ENCODE measurements at regions not wholly inside any gene's neighbourhood (a gene's known extent, or its start where the extent isn't known, plus 50 kb on each side); places are given as distances from the start of the nearest gene placed in this dataset.
"Not testable (repeated sequence)": the region's sequence is repeated elsewhere in the genome, so short reads cannot be mapped to it uniquely, and the experiment has no call there.

DNA sequence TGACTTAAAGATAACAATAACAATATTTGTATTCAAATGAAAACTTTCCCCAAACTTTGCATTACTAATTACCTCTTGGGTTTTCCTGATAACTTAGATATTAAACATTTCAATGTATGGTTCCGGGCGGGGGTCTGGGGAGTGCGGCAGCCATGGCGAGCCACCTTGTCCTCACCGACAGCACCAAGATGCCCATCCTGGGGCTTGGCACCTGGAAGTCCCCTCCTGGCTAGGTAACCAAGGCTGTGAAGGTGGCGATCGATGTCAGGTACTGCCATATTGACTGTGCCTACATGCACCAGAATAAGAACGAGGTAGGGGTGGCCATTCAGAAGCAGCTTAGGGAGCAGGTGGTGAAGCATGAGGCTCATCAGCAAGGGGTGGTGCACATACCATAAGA lies 478.7 kb downstream of the CNTN3 start:
- Histone ChIP-seq H3K36me3 (no peaks in the 10 kb centered on the region), H3K4me3 (no peak overlapping the region), H3K27me3 (no peaks in the 10 kb centered on the region), H3K4me1 (no peaks in the 10 kb centered on the region), H3K9me3 (peaks cover 0 to under 1% of the 10 kb centered on the region in 2 donors), H3K27ac (no peak overlapping the region)
- TF ChIP-seq, protein P1, sequence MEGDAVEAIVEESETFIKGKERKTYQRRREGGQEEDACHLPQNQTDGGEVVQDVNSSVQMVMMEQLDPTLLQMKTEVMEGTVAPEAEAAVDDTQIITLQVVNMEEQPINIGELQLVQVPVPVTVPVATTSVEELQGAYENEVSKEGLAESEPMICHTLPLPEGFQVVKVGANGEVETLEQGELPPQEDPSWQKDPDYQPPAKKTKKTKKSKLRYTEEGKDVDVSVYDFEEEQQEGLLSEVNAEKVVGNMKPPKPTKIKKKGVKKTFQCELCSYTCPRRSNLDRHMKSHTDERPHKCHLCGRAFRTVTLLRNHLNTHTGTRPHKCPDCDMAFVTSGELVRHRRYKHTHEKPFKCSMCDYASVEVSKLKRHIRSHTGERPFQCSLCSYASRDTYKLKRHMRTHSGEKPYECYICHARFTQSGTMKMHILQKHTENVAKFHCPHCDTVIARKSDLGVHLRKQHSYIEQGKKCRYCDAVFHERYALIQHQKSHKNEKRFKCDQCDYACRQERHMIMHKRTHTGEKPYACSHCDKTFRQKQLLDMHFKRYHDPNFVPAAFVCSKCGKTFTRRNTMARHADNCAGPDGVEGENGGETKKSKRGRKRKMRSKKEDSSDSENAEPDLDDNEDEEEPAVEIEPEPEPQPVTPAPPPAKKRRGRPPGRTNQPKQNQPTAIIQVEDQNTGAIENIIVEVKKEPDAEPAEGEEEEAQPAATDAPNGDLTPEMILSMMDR (IDR thresholded peaks at IDR 0.05), result no peak
- no peak for DNase-seq (ENCODE audit: low spot score)

DNA sequence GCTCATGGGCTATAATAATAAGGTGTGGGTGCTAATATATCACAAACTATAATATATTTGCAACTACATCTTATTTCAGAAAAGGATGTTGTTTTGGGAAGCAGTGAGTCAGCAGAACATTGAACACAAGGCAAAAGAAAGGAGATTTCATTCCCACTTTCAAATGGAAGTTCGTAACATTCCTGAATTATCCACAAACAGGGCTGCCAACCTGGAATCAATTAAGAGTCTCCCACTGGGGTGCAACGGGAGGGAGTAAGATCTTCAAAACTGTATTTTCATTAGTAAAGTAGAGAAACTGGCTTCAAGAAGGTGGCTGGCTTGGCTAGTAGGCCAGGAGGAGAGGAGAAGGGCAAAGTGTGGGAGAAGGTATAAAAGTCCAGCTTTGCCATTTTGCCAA lies 479.6 kb downstream of the CNTN3 start:
- H3K36me3 ChIP-seq, result no peaks in the 10 kb centered on the region
- no peaks in the 10 kb centered on the region for H3K27me3 ChIP-seq
- H3K27ac ChIP-seq, result no peak overlapping the region
- TF ChIP-seq, protein P1 (IDR thresholded peaks at IDR 0.05), result no peak
- H3K9me3 ChIP-seq, result peaks cover 0 to 8% of the 10 kb centered on the region in 2 donors
- no peak overlapping the region for H3K4me3 ChIP-seq
- H3K4me1 ChIP-seq, result no peaks in the 10 kb centered on the region
- DNase-seq (ENCODE audit: low spot score), result no peak

DNA sequence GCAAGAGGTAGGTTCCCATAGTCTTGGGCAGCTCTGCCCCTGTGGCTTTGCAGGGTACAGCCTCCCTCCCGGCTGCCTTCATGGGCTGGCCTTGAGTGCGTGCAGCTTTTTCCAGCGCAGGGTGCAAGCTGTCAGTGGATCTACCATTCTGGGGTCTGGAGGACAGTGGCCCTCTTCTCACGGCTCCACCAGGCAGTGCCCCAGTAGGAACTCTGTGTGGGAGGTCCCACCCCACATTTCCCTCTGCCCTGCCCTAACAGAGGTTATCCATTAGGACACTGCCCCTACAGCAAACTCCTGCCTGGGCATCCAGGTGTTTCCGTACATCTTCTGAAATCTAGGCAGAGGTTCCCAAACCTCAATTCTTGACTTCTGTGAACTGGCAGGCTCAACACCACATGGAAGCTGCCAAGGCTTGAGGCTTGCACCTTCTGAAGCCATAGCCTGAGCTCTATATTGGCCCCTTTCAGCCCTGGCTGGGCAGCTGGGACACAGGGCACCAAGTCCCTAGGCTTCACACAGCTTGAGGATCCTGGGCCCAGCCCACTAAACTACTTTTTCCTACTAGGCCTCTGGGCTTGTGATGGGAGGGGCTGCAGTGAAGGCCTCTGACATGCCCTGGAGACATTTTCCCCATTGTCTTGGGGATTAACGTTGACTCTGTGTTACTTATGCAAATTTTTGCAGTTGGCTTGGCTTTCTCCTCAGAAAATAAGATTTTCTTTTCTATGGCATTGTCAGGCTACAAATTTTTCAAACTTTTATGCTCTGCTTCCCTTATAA lies 482.7 kb downstream of the CNTN3 start:
- not testable (repeated sequence) for H3K4me1 ChIP-seq; H3K4me3 ChIP-seq; H3K27ac ChIP-seq; H3K36me3 ChIP-seq; DNase-seq (ENCODE audit: low spot score); H3K27me3 ChIP-seq; H3K9me3 ChIP-seq

DNA sequence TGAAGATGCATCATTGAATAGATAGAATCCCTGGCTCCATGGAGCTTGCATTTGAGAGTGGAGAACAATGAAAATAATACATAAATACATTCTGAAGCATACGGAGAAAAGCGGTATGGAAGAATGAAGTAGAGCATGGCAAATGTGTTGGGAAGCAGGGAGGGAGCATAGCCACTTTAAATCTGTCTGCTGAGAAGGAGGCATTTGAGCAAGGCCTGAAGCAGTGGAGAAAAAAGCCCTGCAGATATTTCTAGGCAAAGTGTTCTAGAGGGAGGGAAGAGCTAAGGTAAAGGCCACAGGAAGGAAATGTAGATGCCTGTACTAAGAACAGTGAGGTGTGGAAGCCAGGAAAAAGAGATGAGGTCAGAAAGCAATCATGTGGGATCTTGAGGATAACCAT lies 484.8 kb downstream of the CNTN3 start:
- H3K27me3 ChIP-seq, result no peaks in the 10 kb centered on the region

DNA sequence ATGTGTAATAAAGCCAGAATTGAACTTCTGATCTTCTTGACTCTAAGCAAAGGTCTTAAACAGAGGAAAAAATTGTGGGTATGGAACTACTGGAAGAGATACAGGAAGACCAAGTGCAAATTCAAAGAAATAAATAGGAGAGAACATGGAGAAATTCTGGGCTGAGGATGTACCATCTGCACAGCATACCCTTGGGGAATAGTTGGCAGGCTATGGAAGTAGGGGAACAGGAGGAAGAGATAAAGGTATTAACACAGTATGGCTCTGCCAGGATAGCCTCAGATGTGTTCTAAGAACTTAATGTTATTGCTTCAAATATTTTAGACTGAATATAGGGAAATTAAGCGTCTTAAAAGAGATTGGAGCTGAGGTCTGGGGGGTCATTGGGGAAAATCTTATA lies 485.4 kb downstream of the CNTN3 start:
- peaks cover 0 to 8% of the 10 kb centered on the region in 2 donors for H3K9me3 ChIP-seq
- no peak overlapping the region for H3K4me3 ChIP-seq
- no peak overlapping the region for H3K27ac ChIP-seq
- DNase-seq (ENCODE audit: low spot score), result no peak
- TF ChIP-seq, protein P1 (IDR thresholded peaks at IDR 0.05), result no peak
- no peaks in the 10 kb centered on the region for H3K27me3 ChIP-seq
- H3K4me1 ChIP-seq, result no peaks in the 10 kb centered on the region
- H3K36me3 ChIP-seq, result no peaks in the 10 kb centered on the region

More for the DNA sequence above, 484.8 kb downstream of the CNTN3 start:
- Histone ChIP-seq H3K4me3 (no peak overlapping the region), H3K27ac (no peak overlapping the region), H3K36me3 (no peaks in the 10 kb centered on the region), H3K4me1 (no peaks in the 10 kb centered on the region), H3K9me3 (peaks cover 0 to 8% of the 10 kb centered on the region in 2 donors)
- DNase-seq (ENCODE audit: low spot score), result no peak
- TF ChIP-seq, protein P1 (IDR thresholded peaks at IDR 0.05), result no peak

DNA sequence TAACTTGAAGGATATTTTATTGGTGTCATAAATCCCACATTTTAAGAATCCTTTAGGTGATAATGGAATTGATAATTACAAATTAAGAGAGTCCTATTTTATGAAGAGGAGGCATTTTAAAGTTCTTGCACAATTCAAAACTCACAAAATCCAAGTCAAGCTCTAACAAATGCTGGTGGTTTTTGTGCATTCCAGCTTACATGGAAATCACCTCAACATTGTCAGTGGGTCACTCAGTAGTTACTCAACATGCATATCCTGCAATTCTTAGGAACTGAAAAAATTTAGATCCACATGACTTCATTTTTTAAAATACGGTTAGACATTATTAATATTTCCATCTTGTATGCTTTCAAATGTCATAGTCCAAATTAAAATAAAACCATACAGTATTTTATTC lies 487.2 kb downstream of the CNTN3 start:
- TF ChIP-seq, protein P1 (IDR thresholded peaks at IDR 0.05), result no peak
- no peaks in the 10 kb centered on the region for H3K36me3 ChIP-seq

More for the DNA sequence above, 487.2 kb downstream of the CNTN3 start:
- Histone ChIP-seq H3K27me3 (no peaks in the 10 kb centered on the region), H3K9me3 (peaks cover 0 to 8% of the 10 kb centered on the region in 2 donors), H3K27ac (no peak overlapping the region), H3K4me3 (no peak overlapping the region), H3K4me1 (no peaks in the 10 kb centered on the region)
- no peak for DNase-seq (ENCODE audit: low spot score)
